HG03354 (cell line): ENCODE measurements at regions not wholly inside any gene's neighbourhood (a gene's known extent, or its start where the extent isn't known, plus 50 kb on each side); places are given as distances from the start of the nearest gene placed in this dataset.
"Not testable (repeated sequence)": the region's sequence is repeated elsewhere in the genome, so short reads cannot be mapped to it uniquely, and the experiment has no call there.

Experiments used
- ATAC-seq: cut with Tn5 transposase; IDR thresholded peaks from one replicate; pipeline ENCODE4 v1.9.1; 2021; ENCODE audit warnings: mild to moderate bottlenecking; ENCODE audit not compliant: unreplicated experiment, poor library complexity, severe bottlenecking

GRCh38 chr9:42656789-42657188, 473.3 kb downstream of the SPATA31A6 start:
- ATAC-seq = not testable (repeated sequence)

- ATAC-seq = not testable (repeated sequence)
Observed at GRCh38 chr9:42657496-42657895, 474.0 kb downstream of the SPATA31A6 start.

DNA sequence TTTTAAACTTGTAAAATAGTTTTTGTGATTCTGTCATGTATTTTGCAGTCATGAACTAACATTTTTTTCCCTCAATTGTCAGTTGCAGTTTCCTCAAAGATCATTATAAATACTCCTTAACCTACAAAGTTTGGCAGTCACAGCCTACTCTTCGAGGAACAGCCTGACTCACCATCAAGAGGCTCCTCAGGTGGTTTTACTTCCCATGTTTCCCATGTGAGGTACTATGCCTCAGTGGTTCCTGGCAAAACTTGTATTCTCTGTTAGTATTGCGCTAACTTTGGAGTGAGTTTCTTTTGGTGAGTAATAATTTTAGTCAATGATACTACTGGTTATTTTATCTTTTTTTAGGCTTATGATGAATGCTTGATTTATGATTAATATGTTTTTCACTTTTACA, 513.7 kb downstream of the SPATA31A6 start:
- ATAC-seq = not testable (repeated sequence)

- not testable (repeated sequence) for ATAC-seq
Observed at GRCh38 chr9:42702890-42703289, 519.4 kb downstream of the SPATA31A6 start.

DNA sequence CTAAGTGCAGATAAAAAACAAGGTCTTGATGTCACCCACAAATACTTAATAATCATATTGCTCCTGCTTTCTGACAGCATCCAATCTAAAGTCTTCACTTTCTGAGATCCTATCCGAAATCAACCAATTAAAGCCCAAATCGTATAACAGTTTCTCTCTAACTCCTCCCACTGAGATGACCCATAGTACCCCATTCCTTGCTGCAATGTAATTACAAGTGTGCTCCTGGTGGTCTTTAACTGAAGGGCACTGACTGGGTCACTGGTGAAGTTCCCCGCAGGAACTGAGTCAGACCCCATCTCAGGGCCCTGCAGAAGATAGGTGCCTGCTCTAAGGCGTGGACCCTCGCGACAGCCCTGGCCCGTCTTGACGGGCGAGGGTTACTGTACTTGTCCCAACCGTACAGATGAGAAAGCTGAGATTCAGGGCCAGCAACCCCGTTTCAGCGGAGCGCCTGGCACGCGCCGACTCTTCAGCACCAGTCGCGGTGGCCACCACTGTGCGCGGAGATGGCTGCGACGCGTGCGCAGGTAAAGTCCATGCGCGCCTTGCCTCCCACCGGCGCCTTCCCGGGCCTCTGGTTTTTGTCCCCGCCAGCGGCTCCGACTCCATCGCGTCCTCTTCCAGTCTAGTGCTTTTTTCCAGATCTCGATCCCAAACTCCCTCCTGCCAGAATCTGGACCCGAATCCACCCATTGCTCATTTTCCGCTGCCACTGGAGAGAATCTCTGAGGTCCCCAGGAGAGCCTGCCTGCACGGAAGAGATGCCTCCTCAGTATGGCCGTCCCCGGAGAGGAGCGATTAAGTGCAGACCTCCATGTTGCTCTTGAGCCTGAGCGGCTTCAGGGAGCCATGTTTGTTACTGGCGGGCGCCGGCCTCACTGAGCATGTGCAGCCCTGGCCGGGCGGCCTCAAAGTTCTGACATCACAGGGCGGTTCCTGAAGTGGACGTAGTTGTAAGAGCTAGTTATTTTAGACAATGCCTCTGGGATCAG, 541.7 kb downstream of the SPATA31A6 start:
- not testable (repeated sequence) for ATAC-seq

GRCh38 chr9:42743030-42743814, 559.8 kb downstream of the SPATA31A6 start:
- peak; percentile 86 for ATAC-seq

DNA sequence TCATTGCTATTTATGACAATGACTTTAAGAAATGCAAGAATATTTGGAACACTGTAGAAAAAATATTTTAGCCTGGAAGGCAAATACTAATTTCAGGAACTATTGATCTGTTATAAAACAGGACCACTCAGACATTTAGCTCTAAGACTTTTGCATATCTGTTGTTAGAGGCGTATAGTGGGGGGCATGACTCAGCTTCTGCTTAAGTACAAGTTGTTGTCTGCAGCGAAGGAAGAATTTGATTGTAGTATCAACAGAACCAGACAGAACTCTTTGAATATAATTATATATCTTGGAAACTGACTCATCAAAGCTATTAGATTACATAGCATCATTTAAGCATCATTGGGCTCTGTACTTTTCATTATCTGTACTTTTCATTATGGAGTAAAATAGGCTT, 573.8 kb downstream of the SPATA31A6 start:
- not testable (repeated sequence) for ATAC-seq

- not testable (repeated sequence) for ATAC-seq
Observed at GRCh38 chr9:42759320-42759719, 575.9 kb downstream of the SPATA31A6 start.

- ATAC-seq = not testable (repeated sequence)
Observed at GRCh38 chr9:42782201-42782600, 598.7 kb downstream of the SPATA31A6 start.

DNA sequence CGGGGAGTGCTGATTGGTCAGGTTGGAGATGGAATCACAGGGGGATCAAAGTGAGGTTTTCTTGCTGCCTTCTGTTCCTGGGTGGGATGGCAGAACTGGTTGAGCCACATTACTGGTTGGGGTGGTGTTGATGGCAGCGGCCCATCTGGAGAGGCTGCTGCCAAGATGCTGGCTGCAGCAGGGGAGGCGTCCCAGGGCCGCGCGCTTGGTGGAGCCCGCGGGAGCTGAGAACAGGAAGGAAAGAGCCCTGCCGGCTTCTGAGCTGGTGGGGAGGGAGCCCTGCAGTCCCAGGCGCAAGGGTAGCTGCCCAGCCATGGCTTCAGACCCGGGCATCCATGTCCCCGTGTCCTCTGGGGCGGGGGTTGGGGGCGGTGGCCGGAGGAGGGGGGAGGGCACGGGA, 609.3 kb downstream of the SPATA31A6 start:
- not testable (repeated sequence) for ATAC-seq

- ATAC-seq = peak; percentile 79
Observed at GRCh38 chr9:42798571-42798970, 615.1 kb downstream of the SPATA31A6 start.

- not testable (repeated sequence) for ATAC-seq
Observed at GRCh38 chr9:42802716-42803115, 619.3 kb downstream of the SPATA31A6 start.

DNA sequence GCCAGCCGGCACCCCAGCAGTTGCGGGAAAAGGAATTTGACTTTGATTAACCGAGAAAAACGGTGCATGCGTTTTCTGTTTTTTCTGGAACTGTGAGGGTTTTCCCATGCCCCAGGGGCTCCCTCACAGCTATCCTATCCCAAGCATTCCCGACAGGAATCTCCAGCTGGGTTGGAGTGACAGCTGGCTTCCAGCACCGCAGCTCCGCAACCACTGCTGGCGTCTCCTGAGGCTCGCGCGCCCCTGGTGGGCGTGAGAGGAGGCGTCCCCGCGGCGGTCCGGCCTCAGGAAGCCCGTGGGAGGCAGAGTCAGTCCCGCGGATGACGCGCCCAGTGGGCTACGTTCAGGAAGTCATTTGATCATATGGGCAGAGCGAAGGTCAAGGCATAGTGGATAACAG, 623.2 kb downstream of the SPATA31A6 start:
- not testable (repeated sequence) for ATAC-seq

- not testable (repeated sequence) for ATAC-seq
Observed at GRCh38 chr9:42821468-42821867, 638.0 kb downstream of the SPATA31A6 start.

DNA sequence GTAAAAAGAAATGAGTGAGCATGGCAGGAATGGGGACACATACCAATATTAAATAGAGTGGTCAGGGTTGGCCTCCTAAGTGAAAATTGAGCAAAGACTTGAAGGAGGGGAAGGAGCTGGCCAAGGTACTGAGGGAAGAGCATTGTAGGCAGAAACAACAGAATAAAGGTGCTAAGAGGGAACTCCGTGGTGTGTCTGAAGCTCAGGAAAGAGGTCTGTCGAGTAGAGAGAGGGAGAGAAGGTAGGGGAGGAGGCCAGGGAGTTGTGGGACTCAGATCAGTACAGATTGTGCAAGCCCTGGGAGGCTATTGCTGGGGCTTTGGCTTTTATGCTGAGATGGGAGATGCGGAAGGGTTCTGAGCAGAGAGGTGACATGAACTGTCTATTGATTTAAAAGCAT, 664.7 kb downstream of the SPATA31A6 start:
- not testable (repeated sequence) for ATAC-seq

DNA sequence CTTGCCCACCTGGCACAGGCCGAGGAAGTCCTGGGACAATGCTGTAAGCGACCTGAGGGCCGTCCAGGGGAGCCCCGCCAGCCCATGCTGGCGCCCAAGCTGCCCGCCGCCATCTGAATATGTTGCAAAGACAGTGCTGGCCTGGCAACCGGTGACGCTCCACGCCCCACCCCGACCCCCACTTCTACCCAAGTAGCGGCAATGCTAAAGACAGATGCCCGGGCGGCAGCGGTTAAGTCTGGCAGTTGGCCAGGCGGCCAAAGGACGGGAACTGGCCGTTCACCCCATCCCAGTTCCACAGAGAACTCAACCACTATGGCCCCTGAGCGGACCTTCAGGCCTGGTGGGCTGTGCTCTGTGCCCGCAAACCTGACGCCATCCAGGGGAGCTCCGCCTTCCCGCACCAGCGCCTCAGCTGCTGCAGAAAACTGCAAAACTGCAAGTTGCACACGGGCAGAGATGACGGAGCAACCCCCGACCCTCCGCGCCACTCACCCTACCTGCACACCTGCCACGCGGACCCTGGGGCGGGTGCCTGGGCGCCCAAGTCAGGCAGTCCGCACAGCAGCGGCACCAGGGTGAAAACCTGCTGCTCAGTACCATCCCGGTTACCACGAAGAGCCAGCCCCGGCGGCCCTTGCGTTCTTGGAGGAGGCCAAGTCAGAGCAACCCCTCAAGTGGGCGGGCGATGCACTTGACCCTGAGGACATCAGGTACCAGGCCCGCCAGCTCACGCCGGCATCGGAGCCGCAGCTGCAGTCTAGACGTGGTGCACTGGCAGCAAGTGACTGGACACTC, 667.6 kb downstream of the SPATA31A6 start:
- ATAC-seq = not testable (repeated sequence)

DNA sequence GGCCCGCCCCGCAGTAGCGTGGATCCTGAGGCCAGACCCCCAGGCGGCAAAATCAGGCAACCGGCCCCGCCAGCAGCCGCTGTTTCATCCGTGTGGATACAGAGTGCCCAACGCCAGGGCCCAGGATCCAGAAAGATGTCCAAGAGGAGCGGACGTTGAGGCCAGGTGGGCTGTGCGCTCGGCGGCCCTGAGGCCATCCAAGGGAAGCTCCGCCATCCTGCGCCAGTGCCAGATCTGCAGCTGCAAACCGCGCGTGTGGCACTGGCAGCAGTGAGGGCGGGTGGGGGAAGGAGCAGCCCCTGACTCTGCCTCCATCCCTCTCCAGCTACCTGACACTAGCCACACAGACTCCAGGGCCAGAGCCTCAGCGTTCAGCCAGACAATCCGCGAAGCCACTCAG, 668.2 kb downstream of the SPATA31A6 start:
- ATAC-seq = not testable (repeated sequence)

GRCh38 chr9:42852133-42852930, 668.9 kb downstream of the SPATA31A6 start:
- not testable (repeated sequence) for ATAC-seq

- not testable (repeated sequence) for ATAC-seq
Observed at GRCh38 chr9:42860133-42860532, 676.7 kb downstream of the SPATA31A6 start.
